ENCODE measurements at regions not wholly inside any gene's neighbourhood (a gene's known extent, or its start where the extent isn't known, plus 50 kb on each side); places are given as distances from the start of the nearest gene placed in this dataset.
"Not testable (repeated sequence)": the region's sequence is repeated elsewhere in the genome, so short reads cannot be mapped to it uniquely, and the experiment has no call there.

DNA sequence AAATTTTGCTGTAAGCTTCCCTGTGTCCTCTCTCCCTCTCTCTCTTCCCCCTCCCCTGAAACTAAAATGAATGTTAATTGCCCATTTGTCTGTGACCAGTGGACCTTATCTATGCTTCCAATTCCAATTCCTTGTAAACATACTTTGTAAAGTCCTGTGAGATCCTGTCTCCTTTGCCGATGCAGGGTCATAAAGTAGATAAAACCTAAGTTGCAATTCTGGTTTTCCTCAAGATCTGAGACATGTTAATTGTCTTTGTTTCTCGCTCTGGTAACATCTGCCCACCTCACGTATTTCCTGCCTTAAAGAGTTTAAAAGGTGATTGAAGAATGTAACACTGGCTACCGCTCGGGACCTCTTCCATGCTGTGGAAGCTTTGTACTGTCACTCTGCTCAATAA, 2503.4 kb downstream of the ARAP2 start:
- POLR2A ChIA-PET; H3K27ac Mint-ChIP-seq; DNase-seq; CTCF ChIA-PET; ATAC-seq (replicated peaks in 1 of 4); H3K4me3 ChIP-seq (ENCODE audit: control insufficient read depth in 1 of 2, extremely low read depth in 1 of 2, low read length in 1 of 2); H3K27me3 Mint-ChIP-seq; H3K4me3 Mint-ChIP-seq; H3K27ac ChIP-seq (ENCODE audit: low read length); H3K9me3 ChIP-seq; H3K4me1 ChIP-seq (ENCODE audit: control insufficient read depth in 1 of 2, extremely low read depth in 1 of 2, insufficient read depth in 2 of 2, low read length in 2 of 2); H3K4me1 Mint-ChIP-seq; H3K27me3 ChIP-seq (replicated peaks in 1 of 2; ENCODE audit: control insufficient read depth in 2 of 2, extremely low read depth in 1 of 2, insufficient read depth in 2 of 2, low read length in 1 of 2); H3K36me3 ChIP-seq (ENCODE audit: control insufficient read depth in 2 of 2, extremely low read depth in 1 of 2, insufficient read depth in 1 of 2, low read length in 1 of 2); H3K36me3 Mint-ChIP-seq: not testable (repeated sequence)
- WGBS (ENCODE audit: insufficient coverage): 39% methylated on average over 5 of the region's 5 CpGs
- H3K9me3 Mint-ChIP-seq: peaks cover 5 to 15% (median 6%) of the 10 kb centered on the region in 3 donors

DNA sequence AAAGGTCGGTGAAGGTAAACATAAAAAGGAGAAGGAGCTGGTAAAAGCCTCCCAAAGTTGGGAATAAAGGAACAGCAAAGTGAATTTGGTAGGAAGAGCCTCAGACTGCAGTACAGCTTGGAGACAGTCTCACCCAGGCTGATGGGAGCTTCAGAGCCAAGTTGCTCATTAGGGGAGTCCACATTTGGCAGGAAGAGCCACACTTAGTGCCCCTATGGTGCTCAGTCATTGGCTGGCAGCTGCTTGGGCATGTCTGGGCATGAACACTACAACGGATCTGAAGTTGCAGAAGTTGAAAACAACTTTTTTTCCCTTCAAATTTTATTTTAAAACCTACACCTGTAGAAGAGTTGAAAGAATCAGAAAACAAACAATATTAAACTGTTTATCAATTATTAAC, 2497.3 kb downstream of the ARAP2 start:
- H3K27ac ChIP-seq (ENCODE audit: low read length): no peak overlapping the region
- H3K9me3 ChIP-seq: no peaks in the 10 kb centered on the region
- no peaks in the 10 kb centered on the region for H3K36me3 Mint-ChIP-seq
- 67% methylated on average over 1 of the region's 2 CpGs for WGBS (ENCODE audit: insufficient coverage)
- no peaks in the 10 kb centered on the region for H3K4me1 Mint-ChIP-seq
- no peak overlapping the region for H3K4me3 ChIP-seq (ENCODE audit: control insufficient read depth in 1 of 2, extremely low read depth in 1 of 2, low read length in 1 of 2)
- H3K27me3 ChIP-seq (replicated peaks in 1 of 2; ENCODE audit: control insufficient read depth in 2 of 2, extremely low read depth in 1 of 2, insufficient read depth in 2 of 2, low read length in 1 of 2): no peaks in the 10 kb centered on the region
- peaks cover 5 to 25% (median 14%) of the 10 kb centered on the region in 3 donors for H3K9me3 Mint-ChIP-seq
- ATAC-seq (replicated peaks in 1 of 4): no peak
- ChIA-PET POLR2A (no interaction called here), CTCF (no interaction called here)
- H3K4me3 Mint-ChIP-seq: no peak overlapping the region
- no peaks in the 10 kb centered on the region for H3K27me3 Mint-ChIP-seq
- no peak for DNase-seq
- H3K36me3 ChIP-seq (ENCODE audit: control insufficient read depth in 2 of 2, extremely low read depth in 1 of 2, insufficient read depth in 1 of 2, low read length in 1 of 2): no peaks in the 10 kb centered on the region
- no peaks in the 10 kb centered on the region for H3K4me1 ChIP-seq (ENCODE audit: control insufficient read depth in 1 of 2, extremely low read depth in 1 of 2, insufficient read depth in 2 of 2, low read length in 2 of 2)
- H3K27ac Mint-ChIP-seq: no peak overlapping the region

DNA sequence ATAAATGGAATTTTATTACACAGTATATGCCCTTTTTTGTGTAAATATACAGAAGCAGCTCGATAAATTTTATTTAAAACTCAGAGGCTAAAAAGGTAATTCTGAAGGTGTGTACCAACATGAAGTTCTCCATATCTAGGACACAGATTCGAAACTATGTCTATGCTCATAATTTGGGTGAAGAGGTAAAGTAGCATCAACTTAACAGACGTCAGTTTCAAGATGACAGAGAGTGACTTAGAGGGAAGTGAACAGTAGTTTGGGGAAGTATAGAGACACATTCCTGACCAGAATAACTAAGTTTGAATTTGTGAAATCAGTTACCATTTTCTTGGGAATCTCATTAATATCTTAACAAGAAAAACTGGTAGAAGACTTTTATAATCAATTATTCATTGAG, 2493.3 kb downstream of the ARAP2 start:
- WGBS (ENCODE audit: insufficient coverage): 75% methylated on average over 2 of the region's 3 CpGs
- Histone ChIP-seq H3K27me3 (replicated peaks in 1 of 2; ENCODE audit: control insufficient read depth in 2 of 2, extremely low read depth in 1 of 2, insufficient read depth in 2 of 2, low read length in 1 of 2) (no peaks in the 10 kb centered on the region), H3K4me3 (ENCODE audit: control insufficient read depth in 1 of 2, extremely low read depth in 1 of 2, low read length in 1 of 2) (no peak overlapping the region), H3K36me3 (ENCODE audit: control insufficient read depth in 2 of 2, extremely low read depth in 1 of 2, insufficient read depth in 1 of 2, low read length in 1 of 2) (no peaks in the 10 kb centered on the region), H3K4me1 (ENCODE audit: control insufficient read depth in 1 of 2, extremely low read depth in 1 of 2, insufficient read depth in 2 of 2, low read length in 2 of 2) (no peaks in the 10 kb centered on the region), H3K27ac (ENCODE audit: low read length) (no peak overlapping the region), H3K9me3 (no peaks in the 10 kb centered on the region)
- Mint-ChIP-seq H3K4me1 (no peaks in the 10 kb centered on the region), H3K36me3 (no peaks in the 10 kb centered on the region), H3K27me3 (no peaks in the 10 kb centered on the region), H3K9me3 (peaks cover 7 to 15% (median 13%) of the 10 kb centered on the region in 3 donors), H3K4me3 (no peak overlapping the region), H3K27ac (no peak overlapping the region)
- ATAC-seq (replicated peaks in 1 of 4) (no peak), DNase-seq (no peak)
- POLR2A ChIA-PET: no interaction called here
- CTCF ChIA-PET: no interaction called here

DNA sequence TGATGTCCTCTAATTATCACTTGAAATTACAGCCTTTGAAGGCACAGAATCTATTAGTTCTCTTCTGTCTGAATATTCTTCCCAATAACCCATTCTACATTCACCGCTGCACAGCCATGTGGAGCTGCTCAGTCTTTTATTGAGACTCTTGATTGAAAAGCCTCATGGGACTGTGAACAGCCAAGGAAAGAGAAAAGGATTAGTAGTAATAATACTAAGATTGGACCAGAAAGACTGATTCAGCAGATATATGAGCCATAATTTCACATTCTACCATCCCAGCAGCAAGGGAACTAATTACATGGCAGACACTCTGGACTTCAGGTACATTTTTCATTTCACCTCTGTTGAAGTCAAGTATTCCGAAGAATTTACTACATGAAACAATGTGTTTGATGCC, 2471.7 kb downstream of the ARAP2 start:
- no CpG with 5 or more reads among the region's 2 CpGs for WGBS (ENCODE audit: insufficient coverage)
- H3K27me3 Mint-ChIP-seq: no peaks in the 10 kb centered on the region
- POLR2A ChIA-PET: no interaction called here

DNA sequence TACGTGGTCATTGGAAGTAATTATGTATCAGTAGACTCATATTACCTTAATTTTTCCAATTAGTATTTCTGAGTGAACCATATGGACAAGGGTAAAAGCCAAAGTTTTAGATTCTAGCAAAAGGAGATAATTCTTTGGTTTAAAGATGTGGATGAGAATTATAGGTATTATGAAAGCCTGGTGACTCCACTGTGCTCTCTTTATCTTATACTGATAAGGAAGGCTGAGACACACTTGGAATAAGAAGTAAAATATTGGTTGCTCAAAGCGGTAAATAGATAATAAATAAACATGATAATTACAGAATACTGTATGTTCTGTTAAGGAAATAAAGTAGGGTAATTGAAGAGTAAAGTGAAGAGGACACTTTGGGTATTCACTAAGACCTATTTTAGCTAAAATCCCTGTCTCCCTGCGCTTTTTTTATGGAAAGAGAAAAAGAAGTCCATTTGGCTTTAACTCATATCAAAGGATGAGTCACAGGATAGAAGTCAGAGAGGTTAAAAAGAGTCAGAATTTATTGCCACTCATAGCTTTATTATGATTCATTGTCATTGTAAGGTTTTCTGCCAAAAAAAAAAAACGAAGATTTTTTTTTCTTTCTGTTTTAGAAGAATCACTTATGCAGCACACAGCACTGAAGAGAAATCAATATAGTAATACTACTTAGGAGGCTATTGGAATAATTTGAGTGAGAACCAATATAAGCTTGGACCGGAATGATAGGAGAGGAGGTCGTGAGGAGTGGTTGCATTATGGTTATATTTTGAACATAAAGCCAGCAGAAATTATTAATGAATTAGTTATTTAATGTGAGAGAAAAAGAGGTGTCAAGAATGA, 2463.1 kb downstream of the ARAP2 start:
- no peaks in the 10 kb centered on the region for H3K9me3 ChIP-seq
- H3K27me3 ChIP-seq (replicated peaks in 1 of 2; ENCODE audit: control insufficient read depth in 2 of 2, extremely low read depth in 1 of 2, insufficient read depth in 2 of 2, low read length in 1 of 2): no peaks in the 10 kb centered on the region
- H3K4me1 Mint-ChIP-seq: no peaks in the 10 kb centered on the region
- WGBS (ENCODE audit: insufficient coverage): no CpG with 5 or more reads among the region's 6 CpGs
- H3K4me3 Mint-ChIP-seq: no peak overlapping the region
- no peak overlapping the region for H3K27ac Mint-ChIP-seq
- ChIA-PET POLR2A (no interaction called here), CTCF (interaction anchor here in 1 of 2 donors (0.6 kb wide), 1 partner anchor 1497 kb away, joined by 3 read pairs; no protein-coding TSS in a partner anchor)
- no peak for ATAC-seq (replicated peaks in 1 of 4)
- H3K27me3 Mint-ChIP-seq: no peaks in the 10 kb centered on the region
- peaks cover 9 to 14% (median 11%) of the 10 kb centered on the region in 3 donors for H3K9me3 Mint-ChIP-seq
- H3K36me3 Mint-ChIP-seq: no peaks in the 10 kb centered on the region
- H3K27ac ChIP-seq (ENCODE audit: low read length): no peak overlapping the region
- no peak for DNase-seq
- no peaks in the 10 kb centered on the region for H3K4me1 ChIP-seq (ENCODE audit: control insufficient read depth in 1 of 2, extremely low read depth in 1 of 2, insufficient read depth in 2 of 2, low read length in 2 of 2)
- no peaks in the 10 kb centered on the region for H3K36me3 ChIP-seq (ENCODE audit: control insufficient read depth in 2 of 2, extremely low read depth in 1 of 2, insufficient read depth in 1 of 2, low read length in 1 of 2)
- no peak overlapping the region for H3K4me3 ChIP-seq (ENCODE audit: control insufficient read depth in 1 of 2, extremely low read depth in 1 of 2, low read length in 1 of 2)

More for the DNA sequence above, 2471.7 kb downstream of the ARAP2 start:
- Histone ChIP-seq H3K9me3 (no peaks in the 10 kb centered on the region), H3K27me3 (replicated peaks in 1 of 2; ENCODE audit: control insufficient read depth in 2 of 2, extremely low read depth in 1 of 2, insufficient read depth in 2 of 2, low read length in 1 of 2) (no peaks in the 10 kb centered on the region), H3K4me1 (ENCODE audit: control insufficient read depth in 1 of 2, extremely low read depth in 1 of 2, insufficient read depth in 2 of 2, low read length in 2 of 2) (no peaks in the 10 kb centered on the region), H3K27ac (ENCODE audit: low read length) (no peak overlapping the region), H3K36me3 (ENCODE audit: control insufficient read depth in 2 of 2, extremely low read depth in 1 of 2, insufficient read depth in 1 of 2, low read length in 1 of 2) (no peaks in the 10 kb centered on the region), H3K4me3 (ENCODE audit: control insufficient read depth in 1 of 2, extremely low read depth in 1 of 2, low read length in 1 of 2) (no peak overlapping the region)
- Mint-ChIP-seq H3K36me3 (no peaks in the 10 kb centered on the region), H3K9me3 (peaks cover 4 to 21% (median 13%) of the 10 kb centered on the region in 3 donors), H3K4me1 (no peaks in the 10 kb centered on the region), H3K4me3 (no peak overlapping the region), H3K27ac (no peak overlapping the region)
- ATAC-seq (replicated peaks in 1 of 4) (no peak), DNase-seq (no peak)
- CTCF ChIA-PET: no interaction called here

DNA sequence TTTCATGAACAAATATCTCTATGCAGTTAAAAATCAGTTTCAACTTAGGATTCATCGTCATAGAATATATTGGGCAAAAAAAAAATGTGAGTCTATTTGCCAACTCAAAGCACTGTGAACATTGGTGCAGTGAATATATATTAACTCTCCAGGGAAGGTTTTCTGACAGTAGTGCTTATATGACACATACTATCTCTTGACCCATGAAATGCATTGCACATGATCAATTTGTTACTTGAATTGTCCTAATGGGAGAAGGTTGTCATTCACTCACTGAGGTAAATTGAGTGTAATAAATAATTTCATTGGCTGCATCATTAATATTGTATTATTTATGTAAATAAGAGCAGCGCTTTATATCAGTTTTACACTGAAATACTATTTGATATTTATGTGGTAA, 2458.5 kb downstream of the ARAP2 start:
- Mint-ChIP-seq H3K27me3 (no peaks in the 10 kb centered on the region), H3K4me3 (no peak overlapping the region), H3K4me1 (no peaks in the 10 kb centered on the region), H3K36me3 (no peaks in the 10 kb centered on the region), H3K9me3 (peaks cover 3 to 22% (median 8%) of the 10 kb centered on the region in 3 donors), H3K27ac (no peak overlapping the region)
- no peaks in the 10 kb centered on the region for H3K36me3 ChIP-seq (ENCODE audit: control insufficient read depth in 2 of 2, extremely low read depth in 1 of 2, insufficient read depth in 1 of 2, low read length in 1 of 2)
- H3K4me1 ChIP-seq (ENCODE audit: control insufficient read depth in 1 of 2, extremely low read depth in 1 of 2, insufficient read depth in 2 of 2, low read length in 2 of 2): no peaks in the 10 kb centered on the region
- H3K9me3 ChIP-seq: no peaks in the 10 kb centered on the region
- no peaks in the 10 kb centered on the region for H3K27me3 ChIP-seq (replicated peaks in 1 of 2; ENCODE audit: control insufficient read depth in 2 of 2, extremely low read depth in 1 of 2, insufficient read depth in 2 of 2, low read length in 1 of 2)
- no CpG with 5 or more reads among the region's 2 CpGs for WGBS (ENCODE audit: insufficient coverage)
- DNase-seq: no peak
- no peak for ATAC-seq (replicated peaks in 1 of 4)
- ChIA-PET POLR2A (no interaction called here), CTCF (no interaction called here)
- H3K27ac ChIP-seq (ENCODE audit: low read length): no peak overlapping the region
- H3K4me3 ChIP-seq (ENCODE audit: control insufficient read depth in 1 of 2, extremely low read depth in 1 of 2, low read length in 1 of 2): no peak overlapping the region
